NCI-H2227 (cell line): ENCODE measurements at regions not wholly inside any gene's neighbourhood (a gene's known extent, or its start where the extent isn't known, plus 50 kb on each side); places are given as distances from the start of the nearest gene placed in this dataset.
"Not testable (repeated sequence)": the region's sequence is repeated elsewhere in the genome, so short reads cannot be mapped to it uniquely, and the experiment has no call there.

Experiments
- DNase-seq: peaks from one replicate; lab custom pipeline; 2025; ENCODE audit not compliant: unreplicated experiment; lab: John Stamatoyannopoulos, UW

GRCh38 chr18:76610933-76611749, 116.1 kb upstream of the ZNF516 start:
- peak; percentile 65 for DNase-seq

DNA sequence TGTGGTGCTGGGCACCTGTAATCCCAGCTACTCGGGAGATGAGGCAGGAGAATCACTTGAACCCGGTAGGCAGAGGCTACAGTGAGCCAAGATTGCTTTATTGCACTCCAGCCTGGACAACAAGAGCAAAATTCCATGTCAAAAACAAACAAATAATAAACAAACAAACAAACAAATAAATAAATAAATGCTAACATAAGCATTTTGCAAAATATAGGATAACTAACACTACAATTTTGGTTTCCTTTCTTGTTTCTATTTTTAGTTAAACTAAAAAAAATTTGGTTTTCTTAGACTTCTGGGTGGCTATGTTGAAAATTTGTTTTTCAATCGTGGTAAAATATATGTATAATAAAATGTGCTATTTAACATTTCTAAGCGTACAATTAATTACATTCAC, 115.0 kb upstream of the ZNF516 start:
- DNase-seq, result no peak

DNA sequence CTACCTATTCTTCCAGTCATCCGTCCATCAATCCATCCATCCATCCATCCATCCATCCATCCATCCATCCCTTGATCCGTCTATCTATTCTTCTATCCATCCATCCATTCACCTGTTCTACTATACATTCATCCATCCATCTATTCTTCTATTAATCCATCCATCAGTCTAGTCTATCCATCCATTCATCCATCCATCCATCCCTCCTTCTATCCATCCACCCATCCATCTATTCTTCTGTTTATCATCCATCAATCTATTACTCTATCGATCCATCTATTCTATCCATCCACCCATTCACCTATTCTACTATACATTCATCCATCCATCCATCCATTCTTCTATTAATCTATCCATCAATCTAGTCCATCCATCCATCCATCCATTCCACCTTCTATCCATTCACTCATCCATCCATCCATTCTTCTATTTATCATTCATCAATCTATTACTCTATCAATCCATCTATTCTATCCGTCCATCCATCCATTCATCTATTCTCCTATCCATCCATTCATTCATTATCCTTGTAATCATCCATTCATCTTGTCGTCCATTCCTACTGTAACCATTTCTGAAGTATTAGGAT, 110.4 kb upstream of the ZNF516 start:
- no peak for DNase-seq

- no peak for DNase-seq
Observed at GRCh38 chr18:76604935-76605240, 109.8 kb upstream of the ZNF516 start.

- no peak for DNase-seq
Observed at GRCh38 chr18:76604108-76604934, 109.3 kb upstream of the ZNF516 start.

DNA sequence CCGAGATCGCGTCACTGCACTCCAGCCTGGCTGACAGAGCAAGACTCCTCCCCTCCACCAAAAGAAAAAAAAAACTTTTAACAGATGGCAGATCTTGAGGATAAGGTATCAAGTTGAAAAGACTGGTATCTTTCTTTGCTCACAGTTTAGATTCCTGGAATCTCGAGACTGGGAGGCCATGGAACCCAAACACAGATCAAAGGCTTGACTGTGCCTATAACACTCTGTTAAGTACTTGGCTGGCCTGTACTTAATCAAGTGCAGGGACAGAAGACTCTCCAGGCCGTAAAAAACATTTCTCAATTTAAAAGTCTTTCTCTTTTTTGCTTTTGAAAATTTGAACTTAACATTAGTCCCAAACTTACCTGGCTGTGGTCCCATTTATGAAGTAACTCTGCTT, 107.1 kb upstream of the ZNF516 start:
- no peak for DNase-seq

DNA sequence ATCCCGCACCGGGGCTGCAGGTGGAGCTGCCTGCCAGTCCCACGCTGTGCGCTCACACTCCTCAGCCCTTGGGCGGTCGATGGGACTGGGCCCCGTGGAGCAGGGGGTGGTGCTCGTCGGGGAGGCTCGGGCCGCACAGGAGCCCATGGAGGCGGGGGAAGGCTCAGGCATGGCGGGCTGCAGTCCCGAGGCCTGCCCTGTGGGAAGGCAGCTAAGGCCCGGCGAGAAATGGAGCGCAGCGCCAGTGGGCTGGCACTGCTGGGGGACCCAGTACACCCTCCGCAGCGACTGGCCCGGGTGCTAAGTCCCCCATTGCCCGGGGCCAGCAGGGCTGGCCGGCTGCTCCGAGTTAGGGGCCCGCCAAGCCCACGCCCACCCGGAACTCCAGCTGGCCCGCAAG, 105.0 kb upstream of the ZNF516 start:
- not testable (repeated sequence) for DNase-seq

GRCh38 chr18:76594966-76595365, 99.9 kb upstream of the ZNF516 start:
- DNase-seq, result no peak

DNA sequence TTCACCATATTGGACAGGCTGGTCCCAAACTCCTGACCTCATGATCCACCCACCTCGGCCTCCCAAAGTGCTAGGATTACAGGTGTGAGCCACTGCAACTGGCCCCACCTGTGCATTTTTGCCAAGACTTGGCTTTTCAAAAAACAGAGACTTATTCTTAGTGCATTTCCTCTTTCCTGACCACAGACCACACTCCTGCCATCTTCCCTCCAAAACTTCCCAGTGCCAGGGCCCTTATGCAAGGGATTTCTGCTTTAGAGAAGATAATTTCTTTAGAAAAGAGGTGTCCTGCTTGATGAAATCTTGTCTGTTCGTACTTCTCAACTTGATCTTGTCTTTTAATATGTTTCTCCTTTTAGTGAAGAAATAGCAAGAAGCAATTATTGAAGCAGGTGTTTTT, 98.8 kb upstream of the ZNF516 start:
- DNase-seq, result no peak

DNA sequence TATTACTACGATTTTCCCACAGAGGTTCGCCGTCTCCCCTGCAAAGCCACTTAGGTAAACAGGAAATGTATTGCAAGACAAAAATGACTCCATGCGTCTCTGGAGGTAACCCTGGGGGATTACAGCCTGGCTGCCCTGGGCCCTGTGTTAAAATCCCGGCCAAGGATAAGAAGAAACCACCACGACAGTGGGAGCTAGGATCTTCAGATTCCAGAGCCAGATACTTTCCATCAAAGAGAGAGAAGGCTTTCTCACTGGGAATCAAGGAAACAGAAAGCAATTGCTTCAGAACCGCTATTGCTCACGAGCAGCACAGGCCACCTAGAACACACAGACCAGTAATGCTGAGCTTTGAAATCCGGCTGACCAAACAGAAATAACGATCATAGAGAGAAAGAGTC, 97.9 kb upstream of the ZNF516 start:
- DNase-seq, result peak; percentile 40

DNA sequence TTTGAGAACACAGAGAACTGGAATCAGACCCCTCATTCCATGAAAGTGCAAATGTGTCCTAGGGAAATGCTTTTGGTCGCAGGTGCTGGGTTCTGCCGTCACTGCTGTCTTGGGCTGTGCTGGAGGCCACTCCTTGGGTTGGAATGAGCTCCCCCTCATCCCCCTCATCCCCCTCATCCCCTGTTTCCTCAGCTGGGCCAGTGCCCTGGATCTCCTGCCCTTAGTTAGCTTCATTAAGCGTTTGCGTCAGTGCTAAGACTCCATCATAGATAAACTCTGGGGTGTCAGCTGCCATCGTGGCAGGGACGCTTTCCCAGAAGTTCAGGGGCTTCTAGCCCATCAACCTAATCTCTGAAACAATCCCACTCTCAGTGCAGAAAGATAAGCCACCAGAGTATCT, 97.1 kb upstream of the ZNF516 start:
- no peak for DNase-seq

GRCh38 chr18:76589866-76590265, 94.8 kb upstream of the ZNF516 start:
- DNase-seq, result peak; percentile 42

GRCh38 chr18:76589316-76589715, 94.3 kb upstream of the ZNF516 start:
- peak; percentile 17 for DNase-seq

DNA sequence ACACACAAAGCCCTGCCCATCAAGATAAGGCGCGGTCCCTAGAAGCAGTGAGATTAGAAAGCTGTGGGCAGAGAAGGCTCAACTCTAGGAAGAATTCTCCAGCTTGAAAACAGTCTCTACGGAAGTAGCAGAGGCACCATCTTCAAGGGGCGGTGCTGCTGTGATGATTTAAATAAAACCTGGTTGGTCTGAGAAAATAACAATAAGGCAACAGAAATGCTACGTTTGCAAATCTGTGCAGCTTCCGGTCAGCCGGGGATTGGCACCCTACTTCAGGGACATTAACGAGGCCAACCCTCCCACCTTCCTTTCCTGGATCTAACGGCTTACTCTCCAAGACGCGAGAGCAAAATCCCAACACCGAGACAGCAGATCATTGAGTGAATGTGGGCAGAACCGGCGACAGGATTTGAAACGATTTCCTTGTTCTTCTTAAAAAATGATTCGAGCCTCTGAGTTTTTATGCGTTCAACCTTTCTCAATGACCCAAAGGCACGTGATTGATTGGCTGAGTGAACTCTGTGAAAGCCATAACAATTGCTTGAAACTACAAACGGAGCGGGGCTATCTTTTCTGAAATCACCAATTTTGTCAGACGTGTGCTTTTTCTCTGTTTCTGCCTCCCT, 93.7 kb upstream of the ZNF516 start:
- peak; percentile 57 for DNase-seq

GRCh38 chr18:76587879-76588271, 92.8 kb upstream of the ZNF516 start:
- no peak for DNase-seq

DNA sequence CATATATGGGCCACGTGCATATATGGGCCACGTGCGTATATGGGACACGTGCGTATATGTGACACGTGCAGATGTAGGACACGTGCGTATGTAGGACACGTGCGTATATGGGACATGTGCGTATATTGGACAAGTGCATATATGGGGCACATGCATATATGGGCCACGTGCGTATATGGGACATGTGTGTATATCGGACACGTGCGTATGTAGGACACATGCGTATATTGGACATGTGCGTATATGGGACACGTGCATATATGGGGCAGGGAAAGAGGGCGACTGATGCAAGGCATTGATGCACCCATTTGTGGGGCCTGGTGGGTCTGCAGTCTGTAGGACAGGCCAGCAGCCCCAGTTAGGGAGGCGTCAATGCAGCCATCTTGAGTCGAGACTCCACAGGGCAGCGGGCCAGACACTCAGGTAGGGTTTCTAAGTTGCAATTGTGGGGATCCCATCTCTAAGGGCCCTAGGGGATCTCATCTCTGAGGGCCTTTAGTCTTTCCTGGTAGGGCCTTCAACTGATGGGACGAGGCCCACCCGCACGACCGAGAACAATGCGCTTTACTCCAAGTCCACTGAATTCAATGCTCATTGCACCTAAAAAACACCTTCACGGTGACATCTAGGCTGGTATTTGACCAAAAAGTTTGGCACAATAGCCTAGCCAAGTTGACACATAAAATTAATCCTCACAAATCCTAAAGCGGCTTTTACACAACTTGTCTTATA, 92.3 kb upstream of the ZNF516 start:
- DNase-seq, result no peak

DNA sequence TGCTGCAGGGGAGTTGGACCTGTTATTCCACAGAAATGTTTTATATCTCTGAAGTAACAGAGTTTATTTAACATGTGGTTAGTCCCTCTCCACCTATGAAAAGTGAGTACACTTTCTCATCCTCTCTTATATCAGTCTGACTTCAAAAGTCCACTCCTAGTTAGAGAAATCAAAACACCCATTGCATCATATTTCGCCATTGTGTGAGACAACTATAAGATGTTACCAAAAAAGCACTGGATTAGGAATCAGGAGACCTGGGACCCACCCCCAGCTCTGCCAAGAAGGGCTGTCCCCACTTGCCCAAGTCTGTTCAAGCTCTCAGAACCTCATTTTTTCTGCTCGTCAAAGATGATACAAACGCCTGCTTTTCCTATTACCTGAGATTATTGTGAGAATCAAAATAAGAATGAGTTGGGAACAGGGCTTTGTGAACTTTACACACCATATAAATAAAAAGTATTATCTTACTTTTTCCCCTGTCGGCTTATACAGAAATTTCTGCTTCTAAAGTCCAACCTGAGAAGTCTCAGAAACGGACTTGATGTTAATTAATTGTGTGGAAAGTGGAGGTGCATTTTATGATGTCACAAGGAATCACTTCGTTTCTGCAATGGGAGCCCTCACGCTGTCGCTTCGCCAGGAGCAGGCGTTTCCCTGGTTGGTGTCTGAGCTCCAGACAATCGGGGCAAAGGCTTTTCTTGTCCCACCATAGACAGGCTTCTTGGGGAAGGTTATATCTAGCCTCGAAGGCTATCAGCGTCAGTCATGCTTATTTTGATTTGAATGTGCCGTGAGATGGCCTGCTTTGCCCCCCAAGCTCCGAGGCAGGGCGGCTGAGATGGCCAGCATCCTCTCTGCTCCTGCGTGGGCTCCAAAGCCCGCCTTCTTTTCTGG, 89.6 kb upstream of the ZNF516 start:
- no peak for DNase-seq

DNA sequence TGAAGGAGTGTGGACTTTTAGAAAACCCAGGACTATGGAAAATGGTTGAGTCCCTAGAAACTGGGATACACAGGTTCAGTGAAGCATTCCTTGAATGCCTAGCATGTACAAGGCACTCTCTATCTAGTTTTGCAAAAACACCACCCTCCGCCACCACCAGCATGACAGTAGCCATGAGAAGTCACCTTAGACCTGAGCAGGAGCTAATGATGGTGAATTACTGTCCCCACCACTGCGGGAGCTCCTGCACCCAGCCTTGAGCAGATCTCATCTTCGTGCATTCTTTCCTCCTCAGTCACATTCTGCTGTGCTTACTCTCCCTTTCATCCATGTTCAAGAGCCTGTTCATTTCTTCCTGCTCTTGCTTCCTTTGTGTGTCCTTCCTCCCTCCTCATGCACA, 86.2 kb upstream of the ZNF516 start:
- DNase-seq, result no peak

- no peak for DNase-seq
Observed at GRCh38 chr18:76580288-76580962, 85.4 kb upstream of the ZNF516 start.
